ENCODE measurements at regions not wholly inside any gene's neighbourhood (a gene's known extent, or its start where the extent isn't known, plus 50 kb on each side); places are given as distances from the start of the nearest gene placed in this dataset.

DNA sequence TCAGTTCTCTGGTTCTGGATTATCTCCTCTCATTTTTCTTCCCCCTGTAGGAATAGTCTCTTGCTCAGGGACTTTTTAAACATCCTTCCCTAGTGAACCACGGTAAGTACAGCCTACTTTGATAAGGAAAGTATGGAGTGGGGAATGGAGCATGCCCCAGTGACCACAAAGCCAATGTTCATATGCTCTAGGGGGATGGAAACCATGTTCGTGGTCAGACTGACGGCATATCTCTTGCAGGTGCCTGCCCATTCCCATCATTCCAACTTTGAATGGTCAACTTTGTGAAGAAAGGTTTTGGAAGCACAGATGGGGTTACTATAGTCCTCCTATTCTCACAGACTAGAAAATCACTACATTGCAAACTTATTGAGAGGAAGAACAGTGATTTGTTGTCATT, 332.5 kb upstream of the NCAM1 start:
- Histone ChIP-seq H2BK5ac (ENCODE audit: low read depth, low read length, poor library complexity, severe bottlenecking) (no peak overlapping the region), H2BK15ac (ENCODE audit: low read depth, low read length) (no peak overlapping the region), H3K4ac (ENCODE audit: low read depth, low read length) (no peak overlapping the region), H2AK5ac (ENCODE audit: low read depth, low read length) (no peak overlapping the region), H2AK9ac (replicated peaks; ENCODE audit: low read depth, low read length, poor library complexity) (no peak overlapping the region), H2BK120ac (ENCODE audit: low read depth, low read length) (no peak overlapping the region), H4K8ac (ENCODE audit: low read depth in 2 of 2, low read length in 2 of 2) (no peak overlapping the region), H3K79me1 (ENCODE audit: low read depth in 1 of 2, low read length in 2 of 2) (no peaks in the 10 kb centered on the region), H3K4me2 (ENCODE audit: low read depth, low read length) (no peak overlapping the region), H4K20me1 (ENCODE audit: insufficient read depth, low read length) (no peaks in the 10 kb centered on the region), H3K4me3 (ENCODE audit: insufficient read depth, low read depth, low read length) (no peak overlapping the region), H3K36me3 (ENCODE audit: control insufficient read depth, insufficient read depth, low read length) (no peaks in the 10 kb centered on the region), H3K14ac (replicated peaks; ENCODE audit: low read depth, low read length) (no peak overlapping the region), H4K91ac (ENCODE audit: insufficient read depth, low read depth, low read length) (no peak overlapping the region), H3K18ac (ENCODE audit: low read depth, low read length) (no peak overlapping the region), H3K9me1 (ENCODE audit: insufficient read depth, low read length) (no peaks in the 10 kb centered on the region), H3K9ac (ENCODE audit: low read depth, low read length) (no peak overlapping the region), H2AFZ (replicated peaks; ENCODE audit: low read length, poor library complexity) (no peak overlapping the region), H4K5ac (ENCODE audit: low read depth, low read length) (no peak overlapping the region), H3K56ac (ENCODE audit: extremely low read depth, insufficient read depth, low read length) (no peak overlapping the region), H3K23ac (ENCODE audit: low read depth, low read length) (no peak overlapping the region), H3K9me3 (ENCODE audit: control insufficient read depth, insufficient read depth, low read length) (no peaks in the 10 kb centered on the region), H3K27me3 (ENCODE audit: control insufficient read depth, insufficient read depth, low read length) (no peaks in the 10 kb centered on the region), H2BK20ac (ENCODE audit: low read depth, low read length) (no peak overlapping the region), H3K4me1 (ENCODE audit: control insufficient read depth, insufficient read depth, low read length) (no peaks in the 10 kb centered on the region), H3K27ac (ENCODE audit: insufficient read depth, low read length) (no peak overlapping the region)
- TF ChIP-seq POLR2A (IDR thresholded peaks at IDR 0.05; ENCODE audit: low read depth, low read length), result no peak
- ATAC-seq (ENCODE audit: low read depth) (no peak), DNase-seq (no peak)
- dilution Hi-C loops (cut with HindIII; ENCODE audit: low sequenced_read_pairs, unreplicated experiment), result no loop called here
- intact Hi-C loops (cut with micrococcal nuclease), result no loop called here
- no CpG with 5 or more reads among the region's 3 CpGs for WGBS, 2 experiments (ENCODE audit: extremely low coverage in 2 of 2, insufficient read length in 1 of 2)
- no TSS peak for BruUV-seq (replicated peaks)
- CTCF ChIA-PET, result no interaction called here
- in situ Hi-C loops (cut with MboI; ENCODE audit: low sequenced_read_pairs), result no loop called here
- POLR2A ChIA-PET (ENCODE audit: unreplicated experiment), result no interaction called here
